Body of pancreas (tissue), 4 donors: ENCODE measurements at regions not wholly inside any gene's neighbourhood (a gene's known extent, or its start where the extent isn't known, plus 50 kb on each side); places are given as distances from the start of the nearest gene placed in this dataset.

Experiments
- CTCF ChIP-seq, 7 experiments: fragments of 450-650 bp in 4 of 7; fragments of 200-600 bp in 3 of 7; sonication (generic) in 3 of 7; IDR thresholded peaks; one replicate each; pipeline ENCODE4 v1.5.1; 2016 to 2019; ENCODE audit warnings: antibody characterized with exemption in 7 of 7
- POLR2A ChIP-seq, 3 donors: fragments of 450-650 bp; IDR thresholded peaks; one replicate each; pipeline ENCODE4 v1.6.1; 2016; ENCODE audit warnings: antibody characterized with exemption in 3 of 3, mild to moderate bottlenecking in 2 of 3

- no peak for TF ChIP-seq CTCF (IDR thresholded peaks at IDR 0.05)
- TF ChIP-seq POLR2A (IDR thresholded peaks at IDR 0.05) = no peak
These were observed 61.1 kb upstream of the PPP2R5A start for GRCh38 chr1:212224102-212224501.
